Fibroblast of mammary gland (primary cell): ENCODE measurements at regions not wholly inside any gene's neighbourhood (a gene's known extent, or its start where the extent isn't known, plus 50 kb on each side); places are given as distances from the start of the nearest gene placed in this dataset.
"Not testable (repeated sequence)": the region's sequence is repeated elsewhere in the genome, so short reads cannot be mapped to it uniquely, and the experiment has no call there.

Source experiments
- DNase-seq: peaks from one replicate; pipeline ENCODE4 v3.0.0-alpha.2; 2010; ENCODE audit warnings: low read depth
- H3K4me3 ChIP-seq: 2 replicates; pipeline ENCODE4 v1.5.1; 2011; ENCODE audit warnings: low read depth, mild to moderate bottlenecking, low read length, moderate library complexity; ENCODE audit not compliant: control insufficient read depth
- CTCF ChIP-seq: conservative IDR thresholded peaks from 2 replicates; pipeline ENCODE4 v1.5.1; 2011; ENCODE audit warnings: low read depth, low read length, inconsistent platforms; ENCODE audit not compliant: control insufficient read depth, insufficient read depth

DNA sequence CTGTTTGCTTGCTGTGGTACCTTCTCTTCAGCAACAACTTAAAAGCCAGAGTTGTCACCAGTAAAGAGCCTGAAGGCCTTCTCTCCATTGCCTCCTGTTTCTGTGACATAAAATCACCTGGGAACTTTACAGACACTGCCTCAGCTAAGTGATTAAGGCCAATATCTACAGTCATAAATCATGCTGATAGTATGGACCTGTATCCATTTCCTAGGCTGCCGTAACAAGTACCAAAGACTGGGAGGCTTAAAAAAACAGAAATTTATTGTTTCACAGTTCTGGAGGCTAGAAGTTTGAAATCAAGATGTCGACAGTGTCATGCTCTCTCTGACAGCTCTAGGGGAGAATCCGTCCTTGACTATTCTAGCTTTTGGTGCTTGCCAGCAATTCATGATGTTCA is 108.4 kb upstream of the UNC5B start:
- no peak for DNase-seq
- TF ChIP-seq CTCF, result no peak

DNA sequence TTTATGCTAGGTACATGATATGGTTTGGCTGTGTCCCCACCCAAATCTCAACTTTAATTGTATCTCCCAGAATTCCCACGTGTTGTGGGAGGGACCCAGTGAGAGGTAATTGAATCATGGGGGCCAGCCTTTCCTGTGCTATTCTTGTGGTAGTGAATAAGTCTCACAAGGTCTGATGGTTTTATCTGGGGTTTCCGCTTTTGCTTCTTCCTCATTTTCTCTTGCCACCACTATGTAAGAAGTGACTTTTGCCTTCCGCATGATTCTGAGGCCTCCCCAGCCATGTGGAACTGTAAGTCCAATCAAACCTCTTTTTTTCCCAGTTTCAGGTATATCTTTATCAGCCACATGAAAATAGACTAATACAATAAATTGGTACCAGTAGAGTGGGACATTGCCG is 106.2 kb upstream of the UNC5B start:
- not testable (repeated sequence) for DNase-seq, H3K4me3 ChIP-seq

More for the DNA sequence above, 108.4 kb upstream of the UNC5B start:
- no peak overlapping the region for H3K4me3 ChIP-seq

DNA sequence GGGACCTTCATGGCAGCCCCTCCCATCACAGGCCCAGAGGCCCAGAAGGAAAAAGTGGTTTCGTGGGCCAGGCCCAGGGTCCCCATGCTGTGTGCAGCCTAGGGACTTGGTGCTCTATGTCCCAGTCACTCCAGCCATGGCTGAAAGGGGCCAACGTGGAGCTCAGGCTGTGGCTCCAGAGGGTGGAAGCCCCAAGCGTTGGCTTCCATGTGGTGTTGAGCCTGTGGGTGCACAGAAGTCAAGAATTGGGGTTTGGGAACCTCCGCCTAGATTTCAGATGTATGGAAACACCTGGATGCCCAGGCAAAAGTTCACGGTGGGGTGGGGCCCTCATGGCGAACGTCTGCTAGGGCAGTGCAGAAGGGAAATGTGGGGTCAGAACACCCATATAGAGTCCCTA is 105.3 kb upstream of the UNC5B start:
- not testable (repeated sequence) for H3K4me3 ChIP-seq

GRCh38 chr10:71108042-71108441 is 104.3 kb upstream of the UNC5B start:
- not testable (repeated sequence) for DNase-seq, H3K4me3 ChIP-seq

More for the DNA sequence above, 105.3 kb upstream of the UNC5B start:
- not testable (repeated sequence) for DNase-seq

- no peak for TF ChIP-seq CTCF
- DNase-seq, result no peak
- no peak overlapping the region for H3K4me3 ChIP-seq
Observed at GRCh38 chr10:71112138-71112785, 100.1 kb upstream of the UNC5B start.

- TF ChIP-seq CTCF, result no peak
- DNase-seq, result no peak
- H3K4me3 ChIP-seq, result no peak overlapping the region
Observed at GRCh38 chr10:71116426-71116825, 95.9 kb upstream of the UNC5B start.

DNA sequence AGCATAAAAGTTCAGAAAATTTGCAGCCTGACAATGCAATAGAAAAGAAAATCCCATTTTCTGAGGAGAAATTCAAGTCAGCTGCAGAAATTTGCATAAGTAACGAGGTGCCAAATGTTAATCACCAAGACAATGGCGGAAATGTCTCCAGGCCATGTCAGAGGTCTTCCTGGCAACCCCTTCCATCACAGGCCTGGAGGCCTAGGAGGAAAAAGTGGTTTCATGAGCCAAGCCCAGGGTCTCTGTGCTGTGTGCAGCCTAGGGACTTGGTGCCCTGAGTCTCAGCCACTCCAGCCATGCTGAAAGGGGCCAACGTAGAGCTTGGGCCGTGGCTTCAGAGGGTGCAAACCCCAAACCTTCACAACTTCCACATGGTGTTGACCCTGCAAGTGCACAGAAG is 94.8 kb upstream of the UNC5B start:
- not testable (repeated sequence) for DNase-seq

DNA sequence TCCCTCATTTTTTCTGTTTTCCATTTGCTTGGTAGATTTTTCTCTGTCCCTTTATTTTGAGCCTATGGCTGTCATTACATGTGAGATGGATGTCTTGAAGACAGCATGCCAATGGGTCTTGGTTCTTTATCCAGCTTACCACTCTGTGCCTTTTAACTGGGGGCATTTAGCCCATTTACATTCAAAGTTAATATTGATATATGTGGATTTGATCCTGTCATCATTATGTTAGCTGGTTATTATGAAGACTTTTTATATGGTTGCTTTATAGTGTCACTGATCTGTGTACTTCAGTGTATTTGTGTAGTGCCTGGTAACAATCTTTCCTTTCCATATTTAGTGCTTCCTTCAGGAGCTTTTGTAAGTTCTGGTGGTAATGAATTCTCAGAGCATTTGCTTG is 89.3 kb upstream of the UNC5B start:
- no peak for DNase-seq
- no peak overlapping the region for H3K4me3 ChIP-seq
- TF ChIP-seq CTCF, result no peak

More for the DNA sequence above, 94.8 kb upstream of the UNC5B start:
- not testable (repeated sequence) for H3K4me3 ChIP-seq

- no peak for DNase-seq
- H3K4me3 ChIP-seq, result no peak overlapping the region
- no peak for TF ChIP-seq CTCF
Observed at GRCh38 chr10:71124921-71125748, 87.2 kb upstream of the UNC5B start.
